ENCODE measurements at regions not wholly inside any gene's neighbourhood (a gene's known extent, or its start where the extent isn't known, plus 50 kb on each side); places are given as distances from the start of the nearest gene placed in this dataset.

DNA sequence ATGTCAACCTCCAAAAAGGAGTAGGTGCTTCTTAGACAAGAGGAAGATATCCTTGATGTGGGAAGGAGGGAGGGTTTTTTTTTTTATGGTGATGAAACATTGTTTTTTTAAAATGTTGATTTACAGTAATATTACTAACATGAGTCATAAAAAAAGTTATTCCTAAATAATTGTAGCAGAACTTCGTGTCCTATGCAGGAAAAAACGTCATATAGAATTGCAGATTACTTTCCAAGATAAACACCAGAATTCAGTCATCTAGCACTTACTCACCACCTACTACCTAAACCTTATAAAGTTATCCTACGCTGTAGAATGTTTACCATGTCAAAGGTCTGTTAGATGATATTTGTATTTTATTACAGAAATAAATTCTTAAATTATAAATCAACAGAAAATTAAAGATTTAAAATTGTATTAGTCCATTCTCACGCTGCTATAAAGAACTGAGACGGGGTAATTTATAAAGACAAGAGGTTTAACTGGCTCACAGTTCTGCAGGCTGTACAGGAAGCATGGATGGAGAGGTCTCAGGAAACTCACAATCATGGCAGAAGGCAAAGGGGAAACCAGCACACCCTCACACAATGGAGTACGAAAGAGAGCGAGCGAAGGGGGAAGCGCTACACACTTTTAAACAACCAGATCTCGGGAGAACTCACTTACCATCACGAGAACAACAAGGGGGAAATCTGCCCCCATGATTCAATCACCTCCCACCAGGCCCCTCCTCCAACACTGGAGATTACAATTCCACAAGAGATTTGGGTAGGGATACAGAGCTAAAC is 105.2 kb upstream of the NEBL start:
- no peak for DNase-seq

DNA sequence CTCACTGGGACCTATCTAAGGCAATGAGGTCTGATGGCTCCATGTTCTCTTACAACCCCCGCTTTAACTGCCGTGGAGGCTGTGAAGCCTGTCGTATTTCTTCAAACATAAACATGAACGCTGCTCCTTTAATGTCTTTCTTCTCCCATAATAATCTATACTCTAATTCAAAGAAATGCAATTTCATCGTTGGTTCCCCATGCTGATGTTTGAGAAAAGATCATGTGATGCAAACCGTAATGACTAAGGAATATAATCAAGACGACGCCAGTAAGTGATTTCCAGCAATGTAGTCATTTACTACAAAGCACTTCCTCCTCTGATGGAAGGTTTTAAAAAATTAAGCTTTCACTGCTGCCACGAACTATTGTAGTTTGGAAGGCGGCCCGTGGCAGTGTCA is 102.6 kb upstream of the NEBL start:
- no peak for DNase-seq

DNA sequence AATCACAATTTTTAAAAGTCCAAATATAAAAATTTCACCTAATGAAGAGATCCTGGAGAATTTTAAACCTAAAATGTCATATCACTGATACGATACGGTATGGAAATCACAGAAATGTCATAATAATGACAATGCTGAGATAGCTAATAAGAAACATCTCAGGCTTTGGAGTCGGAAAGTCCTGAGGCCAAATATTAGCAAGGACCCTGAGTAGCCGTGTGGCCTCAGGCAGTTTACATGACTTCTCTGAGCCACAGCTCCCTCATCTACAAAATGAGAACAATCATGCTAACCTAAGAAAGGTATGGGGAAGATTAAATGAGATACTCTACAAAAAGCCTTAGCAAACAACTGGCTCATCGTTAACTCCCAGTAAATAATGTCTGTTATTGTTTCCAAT is 100.9 kb upstream of the NEBL start:
- DNase-seq = no peak

DNA sequence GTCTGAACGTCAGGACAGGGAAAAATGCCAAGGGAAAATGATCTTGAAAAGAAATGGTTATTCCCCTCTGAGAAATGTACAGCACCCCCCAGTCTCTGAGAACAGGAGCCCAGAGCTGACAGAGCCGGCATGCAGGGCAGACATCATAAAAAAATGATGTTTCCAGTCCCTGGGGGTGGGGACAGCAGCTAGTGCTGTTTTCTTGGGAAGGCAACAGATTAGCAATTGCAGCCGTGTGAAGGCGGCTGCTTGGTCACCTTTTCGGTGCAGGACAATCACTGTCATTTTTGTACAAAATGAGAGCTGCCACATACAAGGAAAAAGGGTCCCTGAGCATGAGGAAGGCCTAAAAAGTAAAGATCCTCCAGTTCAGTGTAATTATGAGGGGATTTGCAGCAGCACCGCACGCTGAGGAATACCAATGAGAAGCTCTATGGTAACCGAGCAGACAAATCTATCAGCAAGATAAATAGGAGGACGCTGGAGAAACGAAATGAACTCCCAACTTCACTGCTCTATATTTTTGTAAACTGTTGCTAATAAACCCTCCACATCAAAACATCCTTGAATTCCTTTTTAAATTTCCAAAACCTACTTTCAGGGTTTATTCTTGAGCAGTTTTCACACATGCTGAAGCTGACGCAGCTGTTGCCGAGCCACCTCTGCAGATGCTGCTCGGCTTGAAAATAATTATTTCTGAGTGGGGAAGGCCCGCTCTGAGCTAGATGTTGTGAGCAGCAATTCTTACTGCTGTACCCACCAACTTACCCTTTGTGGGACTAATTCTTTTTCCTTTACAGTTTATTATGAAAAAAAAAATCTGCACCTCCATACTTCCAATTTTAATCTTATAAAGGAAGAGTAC is 98.2 kb upstream of the NEBL start:
- no peak for DNase-seq

DNA sequence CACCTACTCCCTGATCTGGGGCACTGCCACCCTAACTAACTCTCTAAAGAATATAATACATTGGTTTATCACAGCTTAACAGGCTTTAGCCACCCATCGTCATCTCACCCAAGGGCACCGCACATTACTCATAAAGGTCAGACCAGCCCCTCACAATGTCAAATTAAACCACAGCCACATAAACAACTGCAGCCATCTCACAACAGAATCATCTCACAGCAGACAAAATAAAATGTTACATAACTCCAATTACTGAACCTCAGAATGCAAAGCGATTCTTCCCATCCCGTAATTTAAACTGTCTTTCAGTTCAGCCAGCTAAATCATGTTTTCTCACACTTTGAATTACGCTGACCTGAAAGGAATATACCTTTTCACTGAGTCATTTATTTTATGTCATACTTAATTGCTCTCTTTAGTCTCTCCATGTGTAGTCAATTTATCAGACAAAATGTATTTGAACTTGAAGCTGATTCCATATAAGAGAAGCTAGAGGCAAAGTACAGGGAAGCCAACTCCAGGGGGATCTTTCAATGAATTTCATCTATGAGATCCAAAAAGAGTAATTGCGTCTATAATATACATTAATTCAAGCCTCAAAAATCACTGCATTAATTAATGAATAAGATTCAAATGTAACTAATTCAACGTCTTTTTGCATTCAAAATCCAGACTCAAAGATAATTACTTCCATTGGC is 96.9 kb upstream of the NEBL start:
- DNase-seq = no peak

DNA sequence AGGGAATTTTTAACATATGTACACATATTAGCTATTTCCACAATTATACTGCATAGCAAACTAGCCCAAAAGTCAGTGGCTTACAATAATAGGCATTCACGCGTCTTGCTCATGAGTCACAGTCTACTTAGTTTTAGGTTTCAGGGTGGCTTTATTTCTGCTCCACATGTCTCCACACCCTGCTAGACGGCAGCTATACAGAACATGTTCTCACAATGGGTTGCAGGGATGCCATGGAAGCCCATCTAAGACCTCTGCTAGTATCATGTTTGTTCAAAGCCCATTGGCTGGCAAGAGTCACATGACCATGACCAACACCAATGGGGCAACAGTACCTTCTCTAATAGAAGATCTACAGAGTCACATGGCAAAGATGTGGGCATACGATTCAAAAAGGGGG is 96.3 kb upstream of the NEBL start:
- DNase-seq = no peak

DNA sequence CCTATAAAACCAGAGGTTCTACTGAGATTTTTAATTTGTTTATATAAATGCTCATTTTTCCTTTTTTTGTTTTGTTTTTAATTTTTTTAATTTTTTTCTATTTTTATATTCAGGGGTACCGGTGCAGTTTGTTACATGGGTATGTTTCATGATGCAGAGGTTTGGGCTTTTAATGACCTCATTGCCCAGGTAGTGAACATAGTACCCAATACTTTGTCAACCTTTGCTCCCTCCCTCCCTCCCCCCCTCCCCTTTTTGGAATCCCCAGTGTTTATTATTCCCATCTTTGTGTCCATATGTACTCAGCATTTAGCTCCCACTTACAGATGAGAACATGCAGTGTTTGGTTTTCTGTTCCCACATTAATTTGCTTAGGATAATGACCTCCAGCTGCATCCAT is 94.4 kb upstream of the NEBL start:
- no peak for DNase-seq

DNA sequence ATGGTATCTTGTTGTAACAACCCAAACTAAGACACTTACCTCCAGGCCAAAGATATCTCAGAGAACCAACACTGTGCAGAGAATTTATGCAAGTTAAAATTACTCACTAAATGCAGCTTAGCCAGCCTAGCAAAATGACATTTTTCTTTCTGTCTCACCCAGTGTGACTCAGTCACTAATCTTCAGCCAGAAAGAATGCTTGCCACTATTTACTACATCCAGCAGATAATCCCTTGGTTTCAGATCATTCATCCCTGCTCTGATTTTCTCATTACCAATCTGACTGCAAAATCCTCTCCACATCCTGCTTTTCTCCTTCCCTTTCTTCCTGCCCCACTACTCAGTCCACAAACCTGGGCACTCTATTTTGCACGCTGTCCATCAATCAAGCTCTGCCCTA is 93.5 kb upstream of the NEBL start:
- DNase-seq = no peak

DNA sequence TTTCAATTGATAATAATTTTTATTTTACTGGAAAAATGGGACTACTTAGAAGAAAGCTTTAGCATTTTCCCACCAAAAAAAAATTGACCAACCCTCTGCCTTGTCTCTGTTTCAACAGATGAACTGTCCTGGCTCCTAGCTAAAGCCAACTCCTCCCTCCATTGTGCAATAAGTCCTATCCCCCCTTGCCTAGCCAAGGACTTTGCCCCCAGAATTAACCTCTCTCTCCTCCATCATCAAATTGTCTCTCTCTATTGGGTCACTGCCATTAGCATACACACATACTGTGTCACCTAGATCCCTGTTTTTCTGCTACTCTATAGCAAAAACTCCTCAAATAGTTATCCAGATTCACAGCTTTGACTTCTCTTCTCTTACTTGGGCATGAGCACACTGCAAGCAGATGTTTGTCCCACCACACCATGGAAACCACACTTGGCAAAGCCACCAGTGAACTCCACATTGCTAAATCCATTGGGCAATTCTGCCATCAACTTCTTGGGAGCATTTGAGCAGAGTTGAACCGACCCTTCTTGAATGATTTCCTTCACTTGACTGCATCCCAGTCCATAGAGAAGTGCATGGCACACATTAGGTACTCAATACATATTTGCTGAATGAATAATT is 91.4 kb upstream of the NEBL start:
- no peak for DNase-seq

DNA sequence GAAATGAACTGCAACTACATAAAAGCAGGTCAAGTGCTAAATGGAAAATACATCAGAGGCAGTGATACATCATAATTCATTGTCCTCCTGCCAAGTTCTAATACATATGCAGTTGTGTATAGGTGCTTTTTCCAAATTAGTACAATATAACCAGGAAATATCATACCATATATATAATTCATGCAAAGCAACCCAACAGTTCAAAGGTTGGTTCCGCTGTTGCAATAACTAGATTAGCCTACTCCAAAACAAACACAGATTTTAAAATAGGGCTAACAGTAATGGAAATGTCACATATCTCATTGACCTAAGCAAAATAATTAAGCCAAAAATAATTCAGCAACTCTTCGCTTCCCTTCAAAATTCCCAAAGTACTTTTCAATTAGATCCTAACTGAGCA is 88.9 kb upstream of the NEBL start:
- no peak for DNase-seq

DNA sequence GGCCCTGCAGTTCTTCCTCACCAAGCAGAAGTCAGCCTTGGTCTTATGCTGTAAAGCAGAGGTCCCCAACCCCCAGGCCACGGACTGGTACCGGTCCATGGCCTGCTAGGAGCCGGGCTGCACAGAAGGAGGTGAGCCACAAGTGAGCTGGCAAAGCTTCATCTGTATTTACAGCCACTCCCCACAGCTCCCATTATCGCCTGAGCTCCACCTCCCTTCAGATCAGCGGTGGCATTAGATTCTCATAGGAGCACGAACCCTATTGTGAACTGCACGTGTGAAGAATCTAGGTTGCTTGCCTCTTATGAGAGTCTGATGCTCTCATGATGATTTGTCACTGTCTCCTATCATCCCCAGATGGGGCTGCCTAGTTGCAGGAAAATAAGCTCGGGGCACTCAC is 87.6 kb upstream of the NEBL start:
- no peak for DNase-seq

DNA sequence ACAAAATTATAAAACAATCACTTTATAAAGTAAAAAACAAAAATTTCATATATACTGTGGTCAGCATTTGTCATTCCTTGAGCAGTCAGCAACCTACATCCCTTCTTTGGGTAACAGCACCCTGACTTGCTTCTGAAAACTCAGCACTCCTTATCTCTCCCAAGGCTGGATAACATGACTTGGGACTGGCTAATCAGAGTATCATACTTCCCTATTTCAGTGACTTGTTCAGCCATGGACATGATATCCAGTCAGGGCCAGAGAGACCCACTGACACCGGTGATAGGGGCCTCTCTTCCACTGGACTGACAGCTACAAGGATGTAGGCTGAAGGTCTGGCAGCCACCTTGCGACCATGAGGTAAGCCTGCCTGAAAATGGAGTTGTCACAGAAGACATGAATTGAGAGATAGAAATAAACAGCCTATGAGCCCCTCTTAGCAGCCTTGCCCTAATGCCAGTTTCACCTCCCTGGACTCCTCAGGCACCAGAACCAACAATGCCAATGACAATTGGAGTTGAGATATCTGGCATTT is 84.4 kb upstream of the NEBL start:
- DNase-seq = no peak

DNA sequence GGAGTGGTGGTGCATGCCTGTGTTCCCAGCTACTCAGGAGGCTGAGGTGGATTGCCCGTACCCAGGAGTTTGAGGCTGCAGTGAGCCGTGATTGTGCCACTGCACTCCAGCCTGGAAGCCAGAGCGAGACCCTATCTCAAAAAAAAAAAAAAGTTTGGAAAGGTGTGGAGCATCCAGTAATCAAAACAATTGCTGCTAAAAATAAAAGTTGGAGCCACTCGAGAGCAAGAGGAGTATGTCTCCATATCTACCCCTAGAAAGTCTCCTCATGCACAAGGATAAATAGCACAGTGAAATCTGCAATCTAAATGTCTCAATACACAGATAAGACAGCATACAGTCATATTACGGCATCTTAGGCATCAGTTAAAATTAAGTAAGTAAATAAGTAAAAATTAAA is 81.5 kb upstream of the NEBL start:
- no peak for DNase-seq

DNA sequence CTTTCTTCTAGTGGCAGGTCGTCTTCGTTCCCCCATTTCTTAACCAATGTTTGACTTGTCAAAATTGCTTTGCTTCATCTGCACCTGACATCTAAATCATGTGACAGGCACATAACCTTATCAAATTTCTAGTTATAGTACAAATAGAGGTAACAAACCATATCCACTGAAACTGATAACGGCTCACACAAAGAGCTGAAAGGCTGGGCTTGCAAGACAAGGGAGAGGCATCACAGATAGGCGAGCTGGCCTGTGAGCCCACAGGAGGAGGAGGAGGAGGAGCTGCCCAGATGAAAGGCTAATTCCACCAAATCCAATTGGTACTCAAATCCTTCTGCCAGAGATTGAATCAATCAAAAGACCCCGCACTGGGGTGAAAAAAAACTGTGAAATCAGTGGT is 80.2 kb upstream of the NEBL start:
- no peak for DNase-seq

DNA sequence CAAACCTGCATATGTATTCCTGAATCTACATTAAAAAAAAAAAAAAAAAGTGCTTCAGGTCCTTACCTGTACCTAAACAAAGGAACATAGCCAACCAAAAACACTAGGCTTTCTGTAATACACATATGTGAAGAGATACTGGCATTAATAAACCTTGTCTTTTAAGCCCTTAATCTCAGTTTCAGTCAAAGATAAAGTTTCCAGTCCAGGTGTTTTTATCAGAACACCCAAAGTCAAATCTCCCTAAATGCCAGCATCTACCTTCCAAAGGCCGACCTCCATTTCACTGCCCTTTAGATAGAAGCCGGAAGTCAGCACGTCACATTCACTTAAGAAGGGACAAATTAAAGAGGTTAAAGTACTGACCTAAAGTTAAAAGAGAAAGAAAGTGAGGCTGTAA is 79.8 kb upstream of the NEBL start:
- DNase-seq = no peak

DNA sequence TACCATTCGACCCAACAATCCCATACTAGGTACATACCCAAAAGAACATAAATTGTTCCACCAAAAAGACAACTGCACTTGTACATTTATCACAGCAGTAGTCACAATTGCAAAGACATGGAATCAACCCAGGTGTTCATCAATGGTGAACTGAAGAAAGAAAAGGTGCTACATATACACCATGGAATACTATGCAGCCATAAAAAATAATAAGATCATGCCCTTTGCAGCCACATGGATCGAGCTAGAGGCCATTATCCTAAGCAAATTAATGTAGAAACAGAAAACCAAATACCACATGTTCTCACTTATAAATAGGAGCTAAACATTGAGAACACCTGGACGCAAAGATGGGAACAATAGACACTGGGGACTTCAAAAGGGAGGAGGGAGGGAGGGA is 79.3 kb upstream of the NEBL start:
- no peak for DNase-seq

DNA sequence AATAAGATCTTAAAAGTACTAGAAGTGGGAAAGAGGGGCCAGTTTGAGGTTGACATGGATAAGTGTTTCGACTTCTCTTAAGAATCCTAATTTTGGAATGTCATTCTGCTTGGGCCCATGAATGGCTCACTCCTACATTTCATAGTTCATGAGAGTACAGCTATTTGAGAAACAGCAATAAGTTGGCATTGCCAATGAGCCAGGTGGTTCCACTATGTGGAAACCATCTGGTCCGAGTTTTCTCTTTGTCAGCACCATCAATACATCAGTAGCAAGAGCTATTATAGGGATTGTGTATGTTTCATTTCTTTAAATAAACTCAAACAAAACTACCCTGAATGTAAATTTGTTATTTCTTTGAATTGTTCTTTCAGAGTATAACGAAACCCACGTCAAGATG is 78.1 kb upstream of the NEBL start:
- no peak for DNase-seq

DNA sequence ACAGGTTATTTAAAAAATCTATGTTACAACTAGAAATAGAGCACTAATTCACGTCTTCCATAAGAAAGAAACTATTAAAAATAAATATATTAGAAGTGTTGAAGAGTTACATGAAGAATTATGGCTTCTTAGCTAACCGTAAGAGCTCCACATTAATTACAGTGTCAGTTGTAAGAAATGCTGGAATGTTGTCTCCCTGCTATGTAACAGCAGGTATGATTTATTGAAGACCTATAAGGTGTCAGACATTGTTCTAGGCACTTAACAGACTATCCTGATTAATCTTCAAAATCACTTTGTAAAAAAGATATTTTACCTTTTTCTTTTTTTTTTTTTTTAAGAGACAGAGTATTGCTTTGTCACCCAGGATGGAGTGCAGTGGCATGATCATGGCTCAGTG is 75.8 kb upstream of the NEBL start:
- no peak for DNase-seq

DNA sequence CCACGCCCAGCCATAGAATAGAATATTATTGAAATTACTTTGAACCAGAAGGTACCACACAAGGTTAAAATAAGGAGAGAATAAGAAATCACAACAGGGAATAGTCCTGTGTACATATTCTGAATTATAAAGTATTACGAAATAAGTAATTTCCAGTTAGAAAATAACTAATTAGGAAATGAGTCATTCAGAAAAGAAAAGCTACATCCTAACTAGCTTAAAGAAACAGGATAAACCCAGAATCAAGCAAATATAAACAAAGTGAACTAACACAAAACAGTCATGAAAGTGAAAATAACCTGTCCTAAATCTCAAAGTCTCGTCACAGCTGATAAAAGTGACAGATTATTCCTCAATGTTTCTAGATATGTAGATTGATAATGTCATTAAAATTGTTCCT is 74.8 kb upstream of the NEBL start:
- DNase-seq = no peak

DNA sequence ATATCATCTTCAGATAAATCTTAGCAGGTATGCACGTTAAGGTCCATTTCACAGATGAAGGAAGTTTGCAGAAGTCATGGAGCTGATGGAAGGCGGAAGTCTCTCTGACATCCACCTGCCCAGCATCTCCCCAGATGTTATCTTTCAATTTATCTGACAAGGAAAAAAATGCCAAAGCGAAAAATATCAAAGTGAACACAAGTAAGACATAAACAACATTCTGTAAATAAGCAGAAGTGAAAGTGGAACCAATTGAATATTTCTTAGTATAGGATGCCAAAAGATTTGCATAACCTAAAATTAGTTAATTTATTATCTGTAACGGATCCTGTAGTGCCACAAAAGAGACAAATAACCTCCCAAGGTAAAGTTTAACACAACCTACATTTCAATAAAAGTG is 73.6 kb upstream of the NEBL start:
- no peak for DNase-seq

DNA sequence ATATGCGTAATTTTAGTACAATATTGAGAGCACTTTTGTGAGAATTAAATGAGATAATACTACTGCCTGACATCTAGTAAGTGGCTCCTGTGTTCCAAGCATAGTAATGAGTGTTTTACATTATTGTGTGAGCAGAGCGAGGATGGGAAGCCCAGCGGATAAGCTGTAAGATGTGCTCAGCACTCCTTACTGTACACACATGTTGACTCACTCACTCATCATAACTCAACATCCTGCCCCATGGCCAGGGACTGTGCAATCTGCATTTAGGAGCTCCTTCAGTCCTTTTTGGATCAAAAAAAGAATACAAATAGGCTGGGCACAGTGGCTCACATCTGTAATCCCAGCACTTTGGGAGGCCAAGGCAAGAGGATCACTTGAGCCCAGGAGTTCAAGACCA is 72.9 kb upstream of the NEBL start:
- DNase-seq = no peak

DNA sequence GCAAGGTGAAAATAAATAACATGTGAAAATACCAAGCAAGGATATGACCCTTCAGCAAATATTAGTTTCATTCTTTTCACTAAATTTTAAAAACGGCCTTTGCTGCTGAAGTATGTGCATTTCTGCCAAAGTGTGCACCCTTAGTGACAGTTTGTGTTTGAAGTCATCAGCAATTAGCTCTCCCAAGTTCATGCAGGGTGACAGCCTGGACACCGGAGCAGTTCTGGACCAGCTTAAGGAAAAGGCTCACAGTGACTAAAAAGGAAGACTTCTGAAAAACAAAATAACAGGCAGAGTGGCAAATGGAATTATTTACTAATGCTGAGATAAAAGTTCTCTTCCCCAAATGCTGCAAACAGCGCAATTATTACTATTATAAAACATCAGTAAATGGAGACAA is 69.3 kb upstream of the NEBL start:
- DNase-seq = no peak

Data from T-helper 9 cell (primary cell).